Liver (tissue), 8 donors: ENCODE measurements at regions not wholly inside any gene's neighbourhood (a gene's known extent, or its start where the extent isn't known, plus 50 kb on each side); places are given as distances from the start of the nearest gene placed in this dataset.

Experiments used
- DNase-seq: peaks from one replicate; pipeline ENCODE4 v3.0.0-alpha.2; 2017; ENCODE audit warnings: low spot score
- H3K27ac ChIP-seq, 2 donors: one replicate each; pipeline ENCODE4 v1.7.0; 2013; ENCODE audit warnings: inconsistent platforms in 2 of 2, low read length in 2 of 2, control low read depth in 1 of 2, low read depth in 1 of 2, mild to moderate bottlenecking in 1 of 2
- H3K27me3 ChIP-seq, 4 donors: one replicate each; pipeline versions ENCODE4 v1.6.1 to v1.7.0; 2013; ENCODE audit warnings: low read length in 3 of 4, inconsistent platforms in 1 of 4, mild to moderate bottlenecking in 1 of 4, moderate library complexity in 1 of 4; ENCODE audit not compliant: control insufficient read depth in 4 of 4, insufficient read depth in 4 of 4
- H3K36me3 ChIP-seq, 4 donors: one replicate each; pipeline versions ENCODE4 v1.6.1 to v1.7.0; 2013; ENCODE audit warnings: low read length in 3 of 4, mild to moderate bottlenecking in 3 of 4, low read depth in 1 of 4, moderate library complexity in 1 of 4; ENCODE audit not compliant: control insufficient read depth in 4 of 4, insufficient read depth in 3 of 4
- H3K4me1 ChIP-seq, 4 donors: one replicate each; pipeline versions ENCODE4 v1.6.1 to v1.7.0; 2013; ENCODE audit warnings: low read length in 3 of 4, mild to moderate bottlenecking in 3 of 4, moderate library complexity in 1 of 4; ENCODE audit not compliant: control insufficient read depth in 4 of 4, insufficient read depth in 4 of 4
- H3K4me3 ChIP-seq, 3 donors: one replicate each; pipeline versions ENCODE4 v1.6.1 to v1.7.0; 2013; ENCODE audit warnings: low read length in 3 of 3, control low read depth in 1 of 3, low read depth in 1 of 3, mild to moderate bottlenecking in 1 of 3
- H3K9ac ChIP-seq, 2 donors: one replicate each; pipeline ENCODE4 v1.7.0; 2013; ENCODE audit warnings: low read length in 2 of 2, mild to moderate bottlenecking in 2 of 2, moderate library complexity in 2 of 2, control low read depth in 1 of 2, low read depth in 1 of 2
- H3K9me3 ChIP-seq, 4 donors: one replicate each; pipeline versions ENCODE4 v1.6.1 to v1.7.0; 2013; ENCODE audit warnings: low read length in 3 of 4; ENCODE audit not compliant: control insufficient read depth in 4 of 4
- EGR1 ChIP-seq, 2 donors: IDR thresholded peaks; 2 replicates each; pipeline ENCODE4 v1.6.1; 2016 to 2018; ENCODE audit warnings: antibody characterized with exemption in 2 of 2, low read depth in 2 of 2
- FOXA1 ChIP-seq: IDR thresholded peaks from 2 replicates; pipeline ENCODE4 v1.6.1; 2016; ENCODE audit warnings: antibody characterized with exemption
- FOXA2 ChIP-seq: IDR thresholded peaks from 2 replicates; pipeline ENCODE4 v1.6.1; 2016; ENCODE audit warnings: antibody characterized with exemption
- GABPA ChIP-seq, 2 donors: IDR thresholded peaks in 1 of 2; conservative IDR thresholded peaks in 1 of 2; 2 replicates each; pipeline ENCODE4 v1.6.1; 2016; ENCODE audit warnings: antibody characterized with exemption in 2 of 2, mild to moderate bottlenecking in 1 of 2, moderate library complexity in 1 of 2
- HNF4A ChIP-seq, 2 donors: conservative IDR thresholded peaks; 2 replicates each; pipeline ENCODE4 v1.6.1; 2016; ENCODE audit warnings: antibody characterized with exemption in 2 of 2, mild to moderate bottlenecking in 2 of 2
- HNF4G ChIP-seq: IDR thresholded peaks from 2 replicates; pipeline ENCODE4 v1.6.1; 2016; ENCODE audit warnings: antibody characterized with exemption
- JUND ChIP-seq, 2 donors: IDR thresholded peaks; 2 replicates each; pipeline ENCODE4 v1.6.1; 2016; ENCODE audit warnings: antibody characterized with exemption in 2 of 2
- NR2F2 ChIP-seq: IDR thresholded peaks from 2 replicates; pipeline ENCODE4 v1.6.1; 2016; ENCODE audit warnings: antibody characterized with exemption
- RAD21 ChIP-seq, 2 donors: IDR thresholded peaks; 2 replicates each; pipeline ENCODE4 v1.6.1; 2016; ENCODE audit warnings: antibody characterized with exemption in 2 of 2, mild to moderate bottlenecking in 2 of 2
- RXRA ChIP-seq, 2 donors: IDR thresholded peaks; 2 replicates each; pipeline ENCODE4 v1.6.1; 2017 to 2018; ENCODE audit warnings: antibody characterized with exemption in 2 of 2, mild to moderate bottlenecking in 1 of 2
- TAF1 ChIP-seq: conservative IDR thresholded peaks from 2 replicates; pipeline ENCODE4 v1.6.1; 2016; ENCODE audit warnings: antibody characterized with exemption, mild to moderate bottlenecking
- YY1 ChIP-seq: IDR thresholded peaks from 2 replicates; pipeline ENCODE4 v1.6.1; 2016; ENCODE audit warnings: antibody characterized with exemption, mild to moderate bottlenecking
- WGBS: extraction: QIAGEN DNeasy Blood & Tissue Kit; methylation state at CpG from one replicate; pipeline ENCODE4 v1.1.7; 2013; 5-methylcytosine and 5-hydroxymethylcytosine counted together
- TF ChIP-seq, protein P1 (sequence below): IDR thresholded peaks from 2 replicates; pipeline ENCODE4 v1.6.1; 2016; ENCODE audit warnings: antibody characterized with exemption
- TF ChIP-seq, protein P2 (sequence below): fragments of 150-350 bp; IDR thresholded peaks from 2 replicates; pipeline ENCODE4 v1.5.1; 2017; ENCODE audit warnings: improper control_type of control experiment, low read depth, low read length; ENCODE audit not compliant: missing input control
- TF ChIP-seq, protein P3 (sequence below): IDR thresholded peaks from 2 replicates; pipeline ENCODE4 v1.6.1; 2016; ENCODE audit warnings: antibody characterized with exemption
- TF ChIP-seq, protein P4 (sequence below): IDR thresholded peaks from 2 replicates; pipeline ENCODE4 v1.6.1; 2016; ENCODE audit warnings: antibody characterized with exemption, mild to moderate bottlenecking
- TF ChIP-seq, protein P5 (sequence below): IDR thresholded peaks from 2 replicates; pipeline ENCODE4 v1.6.1; 2016; ENCODE audit warnings: antibody characterized with exemption
- donor health status: healthy.
- donor health status: healthy.
- donor health status: healthy.
- donor health status: healthy.
- donor health status: healthy.

DNA sequence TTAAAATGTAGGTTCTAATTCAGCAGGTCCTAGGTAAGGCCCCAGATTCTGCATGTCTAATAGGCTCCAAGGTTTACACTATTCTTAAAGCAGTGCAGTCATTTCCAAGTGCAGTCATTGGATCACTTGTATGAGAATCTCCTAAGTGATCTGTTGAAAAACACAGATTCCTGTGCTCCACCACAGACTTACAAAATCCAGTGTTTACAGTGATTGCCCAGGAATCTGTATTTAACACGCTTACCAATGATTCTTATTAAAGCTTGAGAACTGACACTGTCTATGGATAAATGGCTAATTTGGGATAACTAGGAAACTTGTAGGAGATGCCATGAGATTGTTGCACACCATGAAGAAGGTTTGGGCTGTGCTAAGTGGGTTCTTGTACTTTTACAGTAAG is 104.6 kb upstream of the PLEKHG1 start:
- H3K27me3 ChIP-seq = no peaks in the 10 kb centered on the region
- no peaks in the 10 kb centered on the region for H3K36me3 ChIP-seq
- no peaks in the 10 kb centered on the region for H3K4me1 ChIP-seq
- H3K9me3 ChIP-seq = no peaks in the 10 kb centered on the region
- no peak for DNase-seq
- 100% methylated on average over 1 of the region's 1 CpG for WGBS
- no peak overlapping the region for H3K9ac ChIP-seq
- H3K4me3 ChIP-seq = no peak overlapping the region
- TF ChIP-seq, protein P1, sequence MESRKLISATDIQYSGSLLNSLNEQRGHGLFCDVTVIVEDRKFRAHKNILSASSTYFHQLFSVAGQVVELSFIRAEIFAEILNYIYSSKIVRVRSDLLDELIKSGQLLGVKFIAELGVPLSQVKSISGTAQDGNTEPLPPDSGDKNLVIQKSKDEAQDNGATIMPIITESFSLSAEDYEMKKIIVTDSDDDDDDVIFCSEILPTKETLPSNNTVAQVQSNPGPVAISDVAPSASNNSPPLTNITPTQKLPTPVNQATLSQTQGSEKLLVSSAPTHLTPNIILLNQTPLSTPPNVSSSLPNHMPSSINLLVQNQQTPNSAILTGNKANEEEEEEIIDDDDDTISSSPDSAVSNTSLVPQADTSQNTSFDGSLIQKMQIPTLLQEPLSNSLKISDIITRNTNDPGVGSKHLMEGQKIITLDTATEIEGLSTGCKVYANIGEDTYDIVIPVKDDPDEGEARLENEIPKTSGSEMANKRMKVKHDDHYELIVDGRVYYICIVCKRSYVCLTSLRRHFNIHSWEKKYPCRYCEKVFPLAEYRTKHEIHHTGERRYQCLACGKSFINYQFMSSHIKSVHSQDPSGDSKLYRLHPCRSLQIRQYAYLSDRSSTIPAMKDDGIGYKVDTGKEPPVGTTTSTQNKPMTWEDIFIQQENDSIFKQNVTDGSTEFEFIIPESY = no peak
- TF ChIP-seq RAD21 (IDR thresholded peaks at IDR 0.05) (no peak), FOXA2 (no peak), JUND (IDR thresholded peaks at IDR 0.05) (no peak), EGR1 (IDR thresholded peaks at IDR 0.05; ENCODE audit: low read depth in 2 of 2) (no peak), TAF1 (no peak), NR2F2 (no peak), FOXA1 (no peak), GABPA (IDR thresholded peaks at IDR 0.05 in 1 of 2, conservative IDR thresholded peaks at IDR 0.05 in 1 of 2) (no peak)
- TF ChIP-seq, protein P2, sequence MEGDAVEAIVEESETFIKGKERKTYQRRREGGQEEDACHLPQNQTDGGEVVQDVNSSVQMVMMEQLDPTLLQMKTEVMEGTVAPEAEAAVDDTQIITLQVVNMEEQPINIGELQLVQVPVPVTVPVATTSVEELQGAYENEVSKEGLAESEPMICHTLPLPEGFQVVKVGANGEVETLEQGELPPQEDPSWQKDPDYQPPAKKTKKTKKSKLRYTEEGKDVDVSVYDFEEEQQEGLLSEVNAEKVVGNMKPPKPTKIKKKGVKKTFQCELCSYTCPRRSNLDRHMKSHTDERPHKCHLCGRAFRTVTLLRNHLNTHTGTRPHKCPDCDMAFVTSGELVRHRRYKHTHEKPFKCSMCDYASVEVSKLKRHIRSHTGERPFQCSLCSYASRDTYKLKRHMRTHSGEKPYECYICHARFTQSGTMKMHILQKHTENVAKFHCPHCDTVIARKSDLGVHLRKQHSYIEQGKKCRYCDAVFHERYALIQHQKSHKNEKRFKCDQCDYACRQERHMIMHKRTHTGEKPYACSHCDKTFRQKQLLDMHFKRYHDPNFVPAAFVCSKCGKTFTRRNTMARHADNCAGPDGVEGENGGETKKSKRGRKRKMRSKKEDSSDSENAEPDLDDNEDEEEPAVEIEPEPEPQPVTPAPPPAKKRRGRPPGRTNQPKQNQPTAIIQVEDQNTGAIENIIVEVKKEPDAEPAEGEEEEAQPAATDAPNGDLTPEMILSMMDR = no peak
- H3K27ac ChIP-seq = no peak overlapping the region

DNA sequence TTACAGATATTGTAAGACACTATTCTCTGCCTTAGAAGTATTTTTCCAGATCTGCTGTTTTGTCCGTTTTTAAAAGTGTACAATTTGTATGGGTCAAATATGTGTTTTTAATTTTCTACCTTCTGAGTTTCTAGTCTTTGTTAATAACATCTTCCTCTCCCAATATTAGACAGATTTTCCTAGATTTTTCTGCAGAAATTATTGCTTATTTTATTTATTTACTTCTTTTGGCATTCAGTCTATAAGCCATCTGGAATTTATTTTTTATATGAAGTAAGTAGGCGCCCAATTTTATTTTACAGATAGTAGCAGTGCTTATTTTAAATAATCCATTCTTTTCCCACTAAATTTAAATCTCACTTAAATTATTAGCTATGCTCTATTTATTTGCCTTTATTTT is 103.1 kb upstream of the PLEKHG1 start:
- Histone ChIP-seq H3K4me1 (no peaks in the 10 kb centered on the region), H3K9me3 (no peaks in the 10 kb centered on the region), H3K36me3 (no peaks in the 10 kb centered on the region), H3K4me3 (no peak overlapping the region), H3K9ac (no peak overlapping the region), H3K27ac (no peak overlapping the region), H3K27me3 (no peaks in the 10 kb centered on the region)
- WGBS = 96% methylated on average over 2 of the region's 2 CpGs
- DNase-seq = no peak
- TF ChIP-seq NR2F2 (no peak), RAD21 (IDR thresholded peaks at IDR 0.05) (no peak), JUND (IDR thresholded peaks at IDR 0.05) (no peak), YY1 (no peak), HNF4G (no peak), FOXA1 (no peak), FOXA2 (no peak), GABPA (IDR thresholded peaks at IDR 0.05 in 1 of 2, conservative IDR thresholded peaks at IDR 0.05 in 1 of 2) (no peak), TAF1 (no peak), RXRA (IDR thresholded peaks at IDR 0.05) (no peak), HNF4A (conservative IDR thresholded peaks at IDR 0.05) (no peak), EGR1 (IDR thresholded peaks at IDR 0.05; ENCODE audit: low read depth in 2 of 2) (no peak)
- TF ChIP-seq, protein P2 = no peak
- TF ChIP-seq, protein P3, sequence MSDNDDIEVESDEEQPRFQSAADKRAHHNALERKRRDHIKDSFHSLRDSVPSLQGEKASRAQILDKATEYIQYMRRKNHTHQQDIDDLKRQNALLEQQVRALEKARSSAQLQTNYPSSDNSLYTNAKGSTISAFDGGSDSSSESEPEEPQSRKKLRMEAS = no peak
- TF ChIP-seq, protein P4, sequence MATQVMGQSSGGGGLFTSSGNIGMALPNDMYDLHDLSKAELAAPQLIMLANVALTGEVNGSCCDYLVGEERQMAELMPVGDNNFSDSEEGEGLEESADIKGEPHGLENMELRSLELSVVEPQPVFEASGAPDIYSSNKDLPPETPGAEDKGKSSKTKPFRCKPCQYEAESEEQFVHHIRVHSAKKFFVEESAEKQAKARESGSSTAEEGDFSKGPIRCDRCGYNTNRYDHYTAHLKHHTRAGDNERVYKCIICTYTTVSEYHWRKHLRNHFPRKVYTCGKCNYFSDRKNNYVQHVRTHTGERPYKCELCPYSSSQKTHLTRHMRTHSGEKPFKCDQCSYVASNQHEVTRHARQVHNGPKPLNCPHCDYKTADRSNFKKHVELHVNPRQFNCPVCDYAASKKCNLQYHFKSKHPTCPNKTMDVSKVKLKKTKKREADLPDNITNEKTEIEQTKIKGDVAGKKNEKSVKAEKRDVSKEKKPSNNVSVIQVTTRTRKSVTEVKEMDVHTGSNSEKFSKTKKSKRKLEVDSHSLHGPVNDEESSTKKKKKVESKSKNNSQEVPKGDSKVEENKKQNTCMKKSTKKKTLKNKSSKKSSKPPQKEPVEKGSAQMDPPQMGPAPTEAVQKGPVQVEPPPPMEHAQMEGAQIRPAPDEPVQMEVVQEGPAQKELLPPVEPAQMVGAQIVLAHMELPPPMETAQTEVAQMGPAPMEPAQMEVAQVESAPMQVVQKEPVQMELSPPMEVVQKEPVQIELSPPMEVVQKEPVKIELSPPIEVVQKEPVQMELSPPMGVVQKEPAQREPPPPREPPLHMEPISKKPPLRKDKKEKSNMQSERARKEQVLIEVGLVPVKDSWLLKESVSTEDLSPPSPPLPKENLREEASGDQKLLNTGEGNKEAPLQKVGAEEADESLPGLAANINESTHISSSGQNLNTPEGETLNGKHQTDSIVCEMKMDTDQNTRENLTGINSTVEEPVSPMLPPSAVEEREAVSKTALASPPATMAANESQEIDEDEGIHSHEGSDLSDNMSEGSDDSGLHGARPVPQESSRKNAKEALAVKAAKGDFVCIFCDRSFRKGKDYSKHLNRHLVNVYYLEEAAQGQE = no peak
- TF ChIP-seq, protein P5, sequence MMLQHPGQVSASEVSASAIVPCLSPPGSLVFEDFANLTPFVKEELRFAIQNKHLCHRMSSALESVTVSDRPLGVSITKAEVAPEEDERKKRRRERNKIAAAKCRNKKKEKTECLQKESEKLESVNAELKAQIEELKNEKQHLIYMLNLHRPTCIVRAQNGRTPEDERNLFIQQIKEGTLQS = no peak
- TF ChIP-seq, protein P1 = no peak
